ENCODE measurements at regions not wholly inside any gene's neighbourhood (a gene's known extent, or its start where the extent isn't known, plus 50 kb on each side); places are given as distances from the start of the nearest gene placed in this dataset.

GRCh38 chr15:38944536-38944935 is 379.9 kb upstream of the RASGRP1 start:
- H3K27me3 Mint-ChIP-seq (ENCODE audit: low read depth), result no peaks in the 10 kb centered on the region
- 0 out of 2 replicates have a peak, but pooled peaks cover 3% of the 10 kb centered on the region for H3K9me3 Mint-ChIP-seq
- TF ChIP-seq KAT7 (CRISPR knock-in tag; IDR thresholded peaks at IDR 0.05; ENCODE audit: borderline replicate concordance) (no peak), ZNF281 (CRISPR knock-in tag; IDR thresholded peaks at IDR 0.05) (no peak)
- ATAC-seq (no peak), DNase-seq (ENCODE audit: low spot score) (no peak)
- no peak overlapping the region for H3K27ac Mint-ChIP-seq
- H3K4me1 Mint-ChIP-seq, result 0 out of 2 replicates have a peak, but pooled peaks cover 2% of the 10 kb centered on the region
- ChIA-PET CTCF (no interaction called here), POLR2A (no interaction called here)
- no peak overlapping the region for H3K4me3 Mint-ChIP-seq
- no peaks in the 10 kb centered on the region for H3K36me3 Mint-ChIP-seq

- H3K27ac Mint-ChIP-seq, result no peak overlapping the region
- H3K27me3 Mint-ChIP-seq (ENCODE audit: low read depth), result no peaks in the 10 kb centered on the region
- H3K4me3 Mint-ChIP-seq, result no peak overlapping the region
- 0 out of 2 replicates have a peak, but pooled peaks cover 3% of the 10 kb centered on the region for H3K9me3 Mint-ChIP-seq
- no peak for DNase-seq (ENCODE audit: low spot score)
- CTCF ChIA-PET, result no interaction called here
- ATAC-seq, result no peak
- H3K4me1 Mint-ChIP-seq, result peaks cover 3% of the 10 kb centered on the region
- no peaks in the 10 kb centered on the region for H3K36me3 Mint-ChIP-seq
- TF ChIP-seq EMX1 (CRISPR knock-in tag; IDR thresholded peaks at IDR 0.05) (no peak), PRDM15 (CRISPR knock-in tag; IDR thresholded peaks at IDR 0.05) (no peak), ERG (CRISPR knock-in tag; IDR thresholded peaks at IDR 0.05) (no peak), ETV6 (CRISPR knock-in tag; IDR thresholded peaks at IDR 0.05) (no peak), E2F1 (CRISPR knock-in tag; IDR thresholded peaks at IDR 0.05) (no peak)
- TF ChIP-seq, protein P1, sequence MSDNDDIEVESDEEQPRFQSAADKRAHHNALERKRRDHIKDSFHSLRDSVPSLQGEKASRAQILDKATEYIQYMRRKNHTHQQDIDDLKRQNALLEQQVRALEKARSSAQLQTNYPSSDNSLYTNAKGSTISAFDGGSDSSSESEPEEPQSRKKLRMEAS (CRISPR knock-in tag; IDR thresholded peaks at IDR 0.05), result no peak
- TF ChIP-seq, protein P2, sequence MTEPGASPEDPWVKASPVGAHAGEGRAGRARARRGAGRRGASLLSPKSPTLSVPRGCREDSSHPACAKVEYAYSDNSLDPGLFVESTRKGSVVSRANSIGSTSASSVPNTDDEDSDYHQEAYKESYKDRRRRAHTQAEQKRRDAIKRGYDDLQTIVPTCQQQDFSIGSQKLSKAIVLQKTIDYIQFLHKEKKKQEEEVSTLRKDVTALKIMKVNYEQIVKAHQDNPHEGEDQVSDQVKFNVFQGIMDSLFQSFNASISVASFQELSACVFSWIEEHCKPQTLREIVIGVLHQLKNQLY (CRISPR knock-in tag; IDR thresholded peaks at IDR 0.05), result no peak
- POLR2A ChIA-PET, result no interaction called here
Observed at GRCh38 chr15:38945551-38946298, 381.1 kb upstream of the RASGRP1 start.

DNA sequence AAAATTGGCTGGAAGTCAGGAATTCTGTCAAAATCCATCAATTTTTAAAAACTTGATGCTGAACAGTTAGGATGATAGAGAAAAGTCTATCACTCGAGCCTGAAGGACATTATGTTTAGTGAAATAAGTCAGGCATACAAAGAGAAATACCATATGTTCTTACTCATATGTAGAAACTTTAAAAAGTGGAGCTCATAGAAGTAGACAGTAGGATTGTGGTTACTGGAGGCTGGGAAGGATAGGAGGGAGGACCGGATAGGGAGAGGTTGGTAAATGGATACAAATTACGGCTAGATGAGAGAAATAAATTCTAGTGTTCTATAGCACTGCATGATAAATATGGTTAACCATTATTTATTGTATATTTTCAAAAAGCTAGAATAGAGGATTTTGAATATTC is 389.5 kb upstream of the RASGRP1 start:
- no peak overlapping the region for H3K27ac Mint-ChIP-seq
- no peaks in the 10 kb centered on the region for H3K36me3 Mint-ChIP-seq
- ChIA-PET POLR2A (no interaction called here), CTCF (no interaction called here)
- ATAC-seq, result no peak
- no peaks in the 10 kb centered on the region for H3K9me3 Mint-ChIP-seq
- no peaks in the 10 kb centered on the region for H3K27me3 Mint-ChIP-seq (ENCODE audit: low read depth)
- TF ChIP-seq IRF2 (CRISPR knock-in tag; IDR thresholded peaks at IDR 0.05; ENCODE audit: borderline replicate concordance, low read depth) (no peak), ATF2 (CRISPR knock-in tag; IDR thresholded peaks at IDR 0.05; ENCODE audit: borderline replicate concordance, low read depth) (no peak), FOXJ3 (CRISPR knock-in tag; IDR thresholded peaks at IDR 0.05; ENCODE audit: borderline replicate concordance) (no peak), E2F1 (CRISPR knock-in tag; IDR thresholded peaks at IDR 0.05) (no peak), ZNF396 (CRISPR knock-in tag; IDR thresholded peaks at IDR 0.05; ENCODE audit: borderline replicate concordance) (no peak), FOXK1 (CRISPR knock-in tag; IDR thresholded peaks at IDR 0.05) (no peak)
- TF ChIP-seq, protein P3, sequence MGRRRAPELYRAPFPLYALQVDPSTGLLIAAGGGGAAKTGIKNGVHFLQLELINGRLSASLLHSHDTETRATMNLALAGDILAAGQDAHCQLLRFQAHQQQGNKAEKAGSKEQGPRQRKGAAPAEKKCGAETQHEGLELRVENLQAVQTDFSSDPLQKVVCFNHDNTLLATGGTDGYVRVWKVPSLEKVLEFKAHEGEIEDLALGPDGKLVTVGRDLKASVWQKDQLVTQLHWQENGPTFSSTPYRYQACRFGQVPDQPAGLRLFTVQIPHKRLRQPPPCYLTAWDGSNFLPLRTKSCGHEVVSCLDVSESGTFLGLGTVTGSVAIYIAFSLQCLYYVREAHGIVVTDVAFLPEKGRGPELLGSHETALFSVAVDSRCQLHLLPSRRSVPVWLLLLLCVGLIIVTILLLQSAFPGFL (CRISPR knock-in tag; IDR thresholded peaks at IDR 0.05; ENCODE audit: borderline replicate concordance), result no peak
- no peak overlapping the region for H3K4me3 Mint-ChIP-seq
- DNase-seq (ENCODE audit: low spot score), result no peak
- H3K4me1 Mint-ChIP-seq, result peaks cover 6% of the 10 kb centered on the region
